Stimulated activated CD4-positive, alpha-beta T cell treated with anti-CD3 and anti-CD28 coated beads, Interleukin-12 subunit alpha, Interleukin-12 subunit beta, amount 100 ng/mL, for 4 hours (primary cell): ENCODE measurements at regions not wholly inside any gene's neighbourhood (a gene's known extent, or its start where the extent isn't known, plus 50 kb on each side); places are given as distances from the start of the nearest gene placed in this dataset.

Source experiments
- DNase-seq: peaks from one replicate; pipeline ENCODE4 v3.0.0-alpha.2; 2020

DNA sequence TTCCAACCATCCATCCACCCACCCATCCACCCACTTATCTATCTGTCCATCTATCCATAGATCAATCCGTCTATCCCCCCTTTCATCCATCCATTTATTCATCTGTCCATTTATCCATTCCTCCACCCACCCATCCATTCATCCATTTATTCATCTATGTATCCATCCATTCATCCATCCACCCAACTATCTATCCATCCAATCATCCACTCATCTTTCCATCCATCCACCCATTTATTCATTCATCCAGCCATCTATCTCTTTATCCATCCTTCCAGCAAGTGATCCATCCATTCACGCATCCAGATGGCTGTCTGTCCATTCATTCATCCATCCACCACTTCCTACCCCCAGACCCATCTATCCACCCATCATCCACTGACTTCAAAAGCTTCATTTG is 84.0 kb upstream of the CD99 start:
- no peak for DNase-seq

DNA sequence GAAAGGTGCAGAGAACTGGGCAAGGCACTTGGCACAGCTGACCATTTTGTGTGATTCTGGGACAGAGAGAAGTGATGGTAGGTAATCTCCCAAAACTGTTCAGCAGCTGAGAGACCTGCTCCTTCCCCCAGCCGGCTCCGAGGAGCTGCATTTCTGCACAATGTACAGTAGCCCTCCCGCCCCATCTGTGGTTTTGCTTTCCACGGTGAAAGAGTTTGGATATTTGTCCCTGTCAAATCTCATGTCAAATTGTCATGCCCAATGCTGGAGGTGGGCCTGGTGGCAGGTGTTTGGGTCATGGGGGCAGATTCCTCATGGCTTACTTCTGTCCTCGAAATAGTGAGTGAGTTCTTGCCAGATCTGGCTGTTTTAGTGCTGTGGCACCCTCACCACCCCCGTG is 90.5 kb upstream of the CD99 start:
- no peak for DNase-seq

DNA sequence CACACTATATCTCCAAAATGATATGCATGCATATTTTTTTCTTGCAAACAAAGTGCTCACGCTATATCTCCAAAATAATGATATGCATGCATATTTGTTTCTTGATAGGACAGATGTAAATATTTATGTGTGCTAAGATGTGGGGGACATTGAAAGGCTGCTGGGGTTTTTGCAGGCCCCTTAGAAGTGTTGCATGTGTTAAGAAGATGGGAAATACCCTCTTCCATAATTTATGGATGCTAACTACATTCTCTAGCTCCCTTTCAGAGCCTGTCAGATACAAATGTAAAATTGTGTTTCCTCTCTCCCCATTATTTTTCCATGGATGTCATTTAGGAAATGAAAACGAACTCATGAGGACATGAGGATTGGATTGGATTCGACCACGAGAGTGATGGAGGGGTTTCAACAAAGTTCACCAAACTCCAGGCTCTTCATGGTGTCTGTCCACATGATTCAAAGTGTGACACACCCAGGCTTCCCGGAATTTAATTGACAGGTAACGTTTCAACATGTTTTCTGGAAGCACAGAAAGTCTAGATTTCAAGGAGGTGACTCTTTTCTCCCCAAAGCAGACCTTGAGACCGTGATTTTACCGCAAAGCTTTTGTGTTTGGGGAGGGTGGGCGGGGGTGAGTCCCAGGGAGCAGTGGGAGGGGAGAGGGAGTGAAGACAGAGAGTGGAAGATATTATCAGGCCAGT is 94.4 kb upstream of the CD99 start:
- DNase-seq: no peak

DNA sequence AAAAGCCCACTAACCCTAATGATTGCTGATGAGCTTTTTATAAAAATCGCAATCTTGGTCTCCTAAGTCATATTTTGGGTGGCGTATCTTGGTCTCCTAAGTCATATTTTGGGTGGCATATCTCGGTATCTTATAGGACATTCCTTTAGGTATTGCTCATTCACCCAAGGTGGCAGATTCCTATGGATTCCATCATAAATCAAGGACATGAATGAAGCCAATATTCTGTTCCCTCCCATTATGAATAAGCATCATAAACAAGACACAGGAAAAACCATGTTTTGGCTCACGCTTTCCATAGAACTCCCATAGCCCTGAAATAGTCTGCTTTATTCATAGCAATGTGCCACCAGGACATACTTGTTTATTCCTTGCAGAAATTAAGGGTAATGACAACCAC is 95.0 kb upstream of the CD99 start:
- no peak for DNase-seq

DNA sequence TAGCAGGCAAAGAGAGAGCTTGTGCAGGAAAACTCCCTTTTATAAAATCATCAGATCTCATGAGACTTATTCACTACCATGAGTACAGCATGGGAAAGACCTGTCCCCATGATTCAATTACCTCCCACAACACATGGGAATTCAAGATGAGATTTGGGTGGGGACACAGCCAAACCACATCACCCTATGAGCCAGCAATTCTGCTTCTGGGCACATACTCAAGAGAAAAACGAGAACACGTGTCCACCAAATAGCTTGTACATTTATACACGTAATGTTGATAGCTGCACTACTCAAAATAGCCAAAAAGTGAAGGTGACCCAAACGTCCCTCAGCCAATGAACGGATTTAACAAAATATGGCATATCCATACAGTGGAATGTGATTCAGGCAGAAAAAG is 94.5 kb upstream of the DHRSX start:
- DNase-seq: no peak

DNA sequence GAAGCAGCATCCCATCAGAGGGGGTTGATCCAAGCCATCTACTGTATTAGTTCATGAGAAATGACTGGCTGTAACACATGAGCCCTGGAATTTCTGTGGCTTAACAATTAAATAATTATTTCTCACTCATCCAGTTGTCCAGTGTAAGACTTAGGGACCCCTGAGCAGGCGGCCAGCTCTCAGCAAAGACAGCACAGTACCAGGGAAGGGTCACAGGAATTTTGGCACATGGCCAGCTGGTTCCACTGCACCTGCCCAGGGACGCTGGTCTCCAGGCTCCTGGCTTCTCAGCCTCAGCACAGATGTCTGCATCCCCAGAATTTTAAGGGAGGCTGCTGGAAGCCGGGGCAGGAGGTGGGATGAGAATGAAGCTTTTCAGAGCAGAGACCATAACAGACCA is 93.7 kb upstream of the DHRSX start:
- DNase-seq: no peak

DNA sequence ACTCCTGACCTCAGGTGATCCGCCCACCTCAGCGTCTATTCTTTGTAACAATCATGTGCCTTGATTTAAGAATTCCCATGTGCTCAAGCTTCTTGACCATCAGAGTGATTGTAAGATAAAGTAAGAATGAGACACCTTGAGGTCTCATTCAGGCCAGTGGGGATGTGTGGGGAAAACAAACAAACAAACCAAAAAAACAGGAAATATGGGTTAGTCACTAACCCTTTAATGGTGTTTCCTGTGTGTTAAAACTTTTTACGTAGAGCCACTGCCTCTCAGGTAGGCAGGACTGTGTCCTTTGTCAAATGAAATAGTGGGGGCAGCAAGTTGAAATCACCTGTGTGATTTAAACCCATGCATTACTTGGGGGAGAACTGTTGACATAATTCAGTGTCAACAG is 91.5 kb upstream of the DHRSX start:
- no peak for DNase-seq

DNA sequence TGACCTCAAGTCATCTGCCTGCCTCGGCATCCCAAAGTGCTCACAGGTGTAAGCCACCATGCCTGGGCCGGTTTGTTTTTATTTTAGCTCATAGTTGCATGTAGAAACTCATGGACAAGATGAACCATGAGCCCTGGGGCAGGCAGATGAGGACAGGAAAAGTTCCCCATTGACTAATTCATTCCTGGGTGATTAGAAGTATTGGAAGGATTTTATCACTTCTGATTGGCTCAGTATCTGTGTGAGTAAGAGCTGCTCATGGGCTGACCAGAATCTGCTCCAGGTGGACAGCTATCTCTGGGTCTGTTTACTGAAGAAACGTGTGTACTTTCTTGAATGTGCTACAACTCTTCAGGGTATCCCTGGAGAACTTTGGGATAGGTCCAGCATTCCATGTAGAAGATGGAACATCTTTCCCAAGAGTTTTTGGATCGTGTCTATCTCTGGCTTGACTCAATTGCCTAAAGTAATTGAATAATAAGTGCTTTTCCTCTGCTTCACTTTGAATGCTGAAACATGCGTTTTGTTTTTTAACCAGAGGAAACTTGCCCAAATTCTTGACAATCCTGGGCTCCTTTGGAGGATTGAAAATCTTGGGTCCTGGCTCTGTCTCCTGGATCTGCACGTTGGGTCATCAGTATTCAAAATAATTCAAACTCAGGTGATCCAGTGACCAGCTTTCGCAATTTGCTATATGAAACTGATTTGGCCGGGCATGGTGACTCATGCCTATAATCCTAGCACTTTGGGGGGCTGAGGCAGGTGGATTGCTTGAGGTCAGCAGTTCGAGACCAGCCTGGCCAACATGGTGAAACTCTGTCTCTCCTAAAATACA is 88.6 kb upstream of the DHRSX start:
- DNase-seq: no peak

DNA sequence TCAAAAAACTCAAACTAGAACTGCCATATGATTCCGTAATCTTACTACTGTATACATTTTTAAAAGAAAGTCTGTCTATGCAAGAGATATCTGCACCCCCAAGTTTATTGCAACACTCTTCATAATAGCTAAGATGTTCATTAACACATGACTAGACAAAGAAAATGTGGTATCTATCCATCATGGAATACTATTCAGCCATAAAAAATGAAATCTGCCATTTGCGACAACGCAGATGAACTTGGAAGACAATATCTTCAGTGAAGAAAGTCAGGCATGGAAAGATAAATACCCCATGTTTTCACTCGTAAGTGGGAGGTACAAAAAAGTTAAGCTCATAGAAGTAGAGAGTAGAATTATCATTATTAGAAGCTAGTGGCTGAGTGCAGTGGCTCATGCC is 87.3 kb upstream of the DHRSX start:
- no peak for DNase-seq

DNA sequence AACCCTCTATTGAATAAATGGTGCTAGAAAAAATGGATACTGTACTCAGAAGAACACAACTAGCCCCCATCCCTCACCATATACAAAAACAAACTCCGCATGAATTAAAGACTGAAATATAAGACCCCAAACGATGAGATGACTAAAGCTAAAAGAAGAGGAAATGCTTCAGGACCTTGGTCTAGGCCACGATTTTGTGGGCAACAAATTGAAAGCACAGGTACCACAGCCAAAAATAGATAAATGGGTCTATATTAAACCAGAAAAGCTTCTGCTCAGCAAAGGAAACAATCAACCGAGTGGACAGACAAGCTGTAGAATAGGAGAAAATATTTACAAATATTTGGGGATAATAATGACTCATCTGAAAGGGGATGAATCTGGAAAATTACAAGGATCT is 86.4 kb upstream of the DHRSX start:
- no peak for DNase-seq

DNA sequence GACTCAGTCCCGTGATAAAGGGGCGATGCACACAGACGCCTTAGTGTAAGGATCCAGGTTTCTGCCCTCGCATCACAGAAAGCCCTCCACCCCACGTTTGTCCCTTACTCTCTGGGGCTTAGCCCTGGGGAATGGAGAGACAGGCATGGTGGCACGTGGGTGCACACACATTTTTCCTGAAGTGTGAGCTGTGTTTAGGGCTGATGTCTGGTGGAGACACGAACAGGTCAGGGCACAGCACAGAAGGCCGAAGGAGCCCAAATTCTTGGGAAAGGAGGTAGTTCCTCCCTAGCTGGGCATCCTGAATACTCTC is 84.3 kb upstream of the DHRSX start:
- DNase-seq: no peak

DNA sequence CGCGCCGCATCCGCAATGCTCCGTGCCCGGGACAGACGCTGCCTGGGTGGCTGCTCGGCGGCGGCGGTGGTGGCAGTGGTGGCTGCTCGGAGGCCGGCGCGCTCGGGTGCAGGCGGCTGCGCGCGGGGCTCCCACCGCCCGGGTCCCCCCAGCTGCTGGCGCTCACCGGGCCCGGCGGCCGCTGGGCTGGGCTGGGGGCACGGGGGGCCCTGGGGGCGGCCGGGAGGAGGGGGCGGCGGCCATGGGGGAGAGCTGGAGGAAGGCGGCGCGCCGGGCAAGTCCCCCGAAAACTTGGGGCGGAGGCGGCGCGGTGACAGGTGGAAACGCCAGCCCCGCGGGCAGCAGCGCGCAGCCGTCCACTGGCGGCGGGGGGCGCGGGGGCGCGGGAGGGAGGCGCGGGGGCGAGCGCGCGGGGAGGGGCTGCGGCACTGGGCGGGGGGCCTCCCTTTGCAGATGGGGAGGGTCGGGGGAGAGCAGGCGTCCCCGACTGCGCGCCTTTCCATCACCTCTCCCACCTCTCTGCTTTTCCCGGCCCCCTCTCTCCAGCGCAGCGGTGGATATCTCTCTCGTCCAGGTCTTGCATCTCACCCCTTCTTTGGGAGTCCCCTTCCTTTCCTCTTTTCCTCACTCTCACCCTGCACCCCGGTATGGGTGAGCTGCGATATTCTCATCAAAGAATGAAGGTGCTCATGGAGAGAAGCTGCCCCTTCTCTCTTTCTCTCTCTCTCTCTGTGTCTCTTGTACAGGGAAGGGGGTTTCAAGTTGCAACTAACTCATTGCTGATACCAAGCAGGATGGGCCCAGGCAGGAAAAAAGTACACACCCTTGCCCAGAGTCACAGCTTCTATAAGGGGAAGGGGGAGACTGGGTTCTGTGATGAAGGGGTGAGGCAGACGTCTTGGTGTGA is 83.7 kb upstream of the DHRSX start:
- peak; percentile 8 for DNase-seq

DNA sequence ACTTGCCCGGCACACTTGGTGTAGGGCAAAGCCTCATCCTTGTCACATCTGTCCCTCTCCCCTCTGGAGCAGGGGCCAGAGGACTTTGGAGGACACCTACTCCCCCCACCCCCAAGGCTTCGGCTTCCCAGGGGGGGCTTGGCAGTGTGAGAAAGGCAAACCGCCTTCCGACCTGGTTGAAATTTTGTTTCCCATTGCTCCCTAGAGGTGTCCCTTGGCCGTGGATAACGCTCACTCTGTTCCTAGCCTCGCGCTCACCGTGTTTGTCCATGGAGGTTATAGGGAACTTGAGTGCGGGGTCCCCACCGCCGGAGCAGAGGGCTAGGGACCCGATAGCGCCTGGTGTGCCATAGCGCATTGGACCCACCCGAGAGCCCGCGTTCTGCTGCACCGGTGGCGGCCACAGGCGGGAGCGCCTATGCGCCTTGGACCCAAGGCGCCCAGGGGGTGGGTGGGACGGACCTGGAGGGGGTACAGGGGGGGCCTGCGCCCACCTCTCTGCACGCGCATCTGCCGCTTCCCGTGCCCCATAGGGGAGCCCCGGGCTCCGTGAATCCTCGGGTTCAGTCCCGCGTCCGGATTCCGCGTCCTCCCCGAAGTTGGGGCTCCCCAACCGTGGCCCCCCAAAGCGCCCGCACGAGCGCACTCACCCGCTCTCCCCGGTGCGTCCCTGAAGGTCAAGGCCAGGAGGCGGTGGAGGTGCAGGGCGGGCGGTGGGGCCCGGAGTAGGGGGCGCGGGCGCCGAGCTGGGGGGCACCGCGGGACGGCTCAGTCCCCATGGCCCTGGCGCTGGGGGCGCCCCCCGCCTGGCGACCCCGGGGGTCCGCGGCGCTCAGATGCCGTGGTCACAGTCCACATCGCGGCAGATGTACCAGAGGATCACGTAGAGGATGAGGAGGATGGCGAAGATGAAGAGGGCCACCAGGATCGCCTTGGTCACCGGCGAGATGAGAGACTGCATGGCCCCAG is 82.7 kb upstream of the DHRSX start:
- no peak for DNase-seq

DNA sequence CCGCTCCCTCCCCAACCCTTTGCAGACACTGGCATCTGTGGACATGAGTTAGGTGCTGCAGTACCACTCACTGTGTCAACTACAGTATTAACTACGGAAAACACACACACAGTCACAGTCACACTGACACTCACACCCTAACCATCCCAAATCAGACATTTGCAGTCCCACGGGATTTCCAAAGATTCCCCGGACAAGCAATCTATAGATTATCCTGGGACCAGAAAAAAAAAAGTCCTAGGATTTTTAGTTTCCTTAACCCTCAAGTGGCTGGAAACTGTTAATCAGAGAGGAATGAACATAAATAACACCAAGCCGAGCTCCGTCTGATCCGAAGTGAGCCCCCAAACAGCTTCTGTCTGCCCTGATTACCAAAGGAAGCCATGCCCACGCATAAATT is 81.9 kb upstream of the DHRSX start:
- no peak for DNase-seq

DNA sequence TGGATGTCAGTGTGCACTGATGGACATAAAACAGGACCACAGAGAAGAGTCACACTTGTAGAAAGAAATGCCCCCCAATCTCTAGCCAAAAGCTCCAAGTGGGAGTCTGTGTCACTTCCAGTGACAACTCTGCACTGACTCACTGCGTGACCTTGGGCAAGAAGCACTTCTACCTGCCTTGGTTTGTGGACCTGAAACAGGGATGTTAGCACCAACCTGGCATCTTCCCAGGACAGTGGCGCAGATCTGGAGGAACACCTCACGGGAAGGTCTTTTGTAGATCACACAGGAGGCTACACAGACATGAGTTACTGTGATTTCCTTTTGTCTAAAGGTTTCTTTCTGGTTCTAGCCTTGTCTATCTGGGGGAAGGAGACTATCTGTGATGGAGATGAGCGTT is 80.5 kb upstream of the DHRSX start:
- no peak for DNase-seq

DNA sequence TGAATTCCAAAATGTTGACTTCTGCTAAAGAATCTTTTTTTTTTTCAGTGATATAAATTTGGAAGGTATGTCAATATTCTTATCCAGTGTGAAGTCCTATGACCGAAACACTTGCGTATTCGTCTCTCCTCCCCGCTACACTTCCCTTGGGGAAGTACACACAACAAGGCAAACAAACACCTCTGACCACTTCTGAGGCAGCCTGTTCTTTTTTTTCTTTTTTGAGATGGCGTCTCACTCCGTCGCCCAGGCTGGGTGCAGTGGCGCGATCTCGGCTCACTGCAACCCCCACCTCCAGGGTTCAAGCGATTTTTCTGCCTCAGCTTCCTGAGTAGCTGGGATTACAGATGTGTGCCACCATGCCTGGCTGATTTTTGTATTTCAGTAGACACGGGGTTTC is 78.1 kb upstream of the DHRSX start:
- DNase-seq: no peak

DNA sequence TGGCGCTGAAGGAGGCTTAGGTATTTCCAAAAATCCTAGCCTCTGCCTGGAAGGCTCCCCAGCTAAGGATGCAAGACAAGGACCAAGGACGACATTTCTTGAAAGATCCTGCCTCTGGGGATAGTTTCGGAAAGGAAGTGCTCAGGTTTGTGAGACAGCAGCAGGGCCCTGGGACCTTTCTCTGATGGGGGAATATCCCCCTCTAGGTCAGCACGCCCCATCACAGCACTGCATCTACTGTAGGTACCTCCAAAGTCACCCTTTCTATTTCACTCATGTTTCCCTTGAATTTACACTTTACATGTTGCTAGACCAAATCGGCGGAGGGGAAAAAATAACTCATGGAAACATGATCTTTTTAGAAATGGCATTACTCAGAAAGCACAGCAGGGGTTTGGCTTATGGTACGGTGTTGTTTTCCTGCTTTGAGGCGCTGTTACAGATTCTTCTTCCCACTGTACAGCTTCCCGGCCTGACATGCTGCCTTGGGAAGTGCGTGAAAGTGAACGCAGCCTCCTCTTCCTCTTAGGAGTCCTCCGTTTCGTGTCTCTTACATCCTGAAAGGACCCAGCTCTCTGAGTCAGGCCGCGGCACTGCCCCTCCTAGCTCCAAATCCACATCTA is 77.2 kb upstream of the DHRSX start:
- no peak for DNase-seq

DNA sequence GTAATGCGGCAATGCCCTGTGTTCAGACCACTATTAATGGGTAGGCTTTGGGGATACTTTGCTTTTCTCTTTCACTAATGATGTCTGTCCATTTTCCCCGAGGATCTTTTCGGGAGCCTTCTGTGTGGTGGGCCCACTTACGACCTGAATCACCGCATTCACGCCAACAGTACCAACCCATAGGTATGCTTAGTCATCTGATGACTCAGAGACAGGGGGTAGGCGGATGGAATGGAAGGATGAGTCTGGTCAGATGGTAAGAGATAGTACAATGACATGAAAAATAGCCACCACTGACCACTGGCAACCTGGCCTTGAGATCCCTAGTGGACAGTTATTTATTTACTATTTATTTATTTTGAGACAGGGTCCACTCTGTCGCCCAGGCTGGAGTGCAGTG is 76.0 kb upstream of the DHRSX start:
- DNase-seq: no peak

DNA sequence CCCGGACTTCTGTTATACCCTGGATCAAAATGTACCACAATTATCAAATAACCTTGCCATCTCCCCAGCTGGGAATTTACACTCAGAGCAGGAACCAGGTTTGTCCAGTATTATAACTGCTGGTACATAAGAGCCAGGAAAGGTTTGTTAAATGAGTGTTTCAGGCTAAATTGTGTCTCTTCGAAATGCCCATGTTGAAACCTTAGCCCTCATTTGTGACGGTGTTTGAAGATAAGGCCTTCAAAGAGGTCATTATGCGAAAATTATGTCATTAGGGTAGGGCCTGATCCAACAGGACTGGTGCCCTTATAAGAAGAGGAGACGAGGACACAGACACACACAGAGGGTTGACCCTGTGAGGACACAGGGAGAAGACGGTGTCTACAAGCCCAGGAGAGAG is 73.5 kb upstream of the DHRSX start:
- no peak for DNase-seq

DNA sequence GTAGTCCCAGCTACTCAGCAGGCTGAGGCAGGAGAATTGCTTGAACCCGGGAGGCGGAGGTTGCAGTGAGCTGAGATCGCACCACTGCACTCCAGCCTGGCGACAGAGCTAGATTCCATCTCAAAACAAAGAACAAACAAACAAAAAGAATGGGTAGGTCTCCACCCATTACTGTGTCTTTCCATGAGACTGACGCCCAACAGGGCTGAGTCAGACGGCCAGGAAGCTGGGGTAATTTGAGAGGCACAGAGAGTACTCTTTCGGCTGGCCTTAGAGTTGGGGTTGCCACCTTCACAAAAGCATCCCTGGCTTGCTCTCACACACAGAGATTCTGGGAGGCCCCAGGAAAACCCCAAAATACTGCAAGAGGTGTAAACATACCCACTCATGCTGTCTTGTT is 72.0 kb upstream of the DHRSX start:
- no peak for DNase-seq

DNA sequence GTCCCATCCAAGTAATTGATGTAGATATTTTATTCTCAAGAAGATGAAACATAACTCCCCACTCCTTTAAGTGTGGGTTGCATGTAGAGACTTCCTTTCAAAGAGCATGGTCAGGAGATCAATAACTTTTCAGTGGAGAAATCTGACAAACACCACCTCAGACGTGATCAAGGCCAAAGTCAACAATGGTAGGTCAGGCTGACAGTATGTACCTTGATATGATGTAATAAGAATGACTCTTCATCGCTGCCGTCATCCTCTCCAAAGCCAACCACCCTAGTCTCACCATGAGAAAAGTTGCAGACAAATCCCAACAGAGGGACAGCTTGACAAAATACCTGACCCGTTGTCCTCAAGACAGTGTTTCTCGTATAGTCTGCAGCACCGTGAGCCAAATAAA is 67.3 kb upstream of the DHRSX start:
- no peak for DNase-seq

DNA sequence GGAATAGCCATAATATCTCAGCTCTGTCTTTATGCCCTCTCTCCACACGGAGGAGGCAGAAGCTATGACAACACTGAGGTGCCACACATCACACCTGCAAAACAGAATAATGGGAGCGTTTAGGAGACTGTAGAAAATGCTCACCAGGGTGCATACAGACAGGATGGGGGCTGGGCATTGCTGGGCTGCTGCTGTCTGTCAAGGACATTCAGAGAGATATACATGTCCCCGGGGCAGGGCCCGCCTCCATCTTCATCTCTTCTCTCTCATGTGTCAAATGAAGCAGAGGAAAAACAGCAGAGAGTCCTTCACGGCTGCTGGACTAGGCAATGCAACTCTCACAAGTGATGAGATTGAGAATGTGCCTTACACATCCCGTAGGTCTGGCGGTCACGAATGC is 65.3 kb upstream of the DHRSX start:
- no peak for DNase-seq
